GDM1 (cell line): ENCODE measurements at regions not wholly inside any gene's neighbourhood (a gene's known extent, or its start where the extent isn't known, plus 50 kb on each side); places are given as distances from the start of the nearest gene placed in this dataset.
"Not testable (repeated sequence)": the region's sequence is repeated elsewhere in the genome, so short reads cannot be mapped to it uniquely, and the experiment has no call there.

Experiments used
- DNase-seq: peaks from one replicate; lab custom pipeline; 2025; lab: John Stamatoyannopoulos, UW

GRCh38 chr16:18263046-18263445 is 73.5 kb downstream of the NPIPA8 start:
- not testable (repeated sequence) for DNase-seq

DNA sequence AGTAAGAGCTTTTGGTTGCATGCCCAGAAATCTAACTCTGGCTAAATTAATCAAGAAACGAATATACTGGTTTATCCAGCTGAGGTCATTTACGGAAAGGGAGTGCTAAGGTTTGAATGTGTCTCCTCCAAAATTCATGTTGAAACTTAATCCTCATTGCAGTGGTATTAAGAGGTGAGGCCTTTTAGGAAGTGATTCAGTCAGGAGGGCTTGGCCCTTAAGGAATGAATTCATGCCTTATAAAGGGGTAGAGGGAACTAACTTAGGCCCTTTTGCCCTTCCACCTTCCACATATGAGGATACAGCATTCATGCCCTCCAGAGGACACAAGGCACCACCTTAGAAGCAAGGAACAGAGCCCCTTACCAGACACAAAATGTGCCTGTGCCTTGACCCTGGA is 74.7 kb downstream of the NPIPA8 start:
- DNase-seq, result not testable (repeated sequence)

- DNase-seq, result not testable (repeated sequence)
Measured at GRCh38 chr16:18259496-18260176, 76.9 kb downstream of the NPIPA8 start.

DNA sequence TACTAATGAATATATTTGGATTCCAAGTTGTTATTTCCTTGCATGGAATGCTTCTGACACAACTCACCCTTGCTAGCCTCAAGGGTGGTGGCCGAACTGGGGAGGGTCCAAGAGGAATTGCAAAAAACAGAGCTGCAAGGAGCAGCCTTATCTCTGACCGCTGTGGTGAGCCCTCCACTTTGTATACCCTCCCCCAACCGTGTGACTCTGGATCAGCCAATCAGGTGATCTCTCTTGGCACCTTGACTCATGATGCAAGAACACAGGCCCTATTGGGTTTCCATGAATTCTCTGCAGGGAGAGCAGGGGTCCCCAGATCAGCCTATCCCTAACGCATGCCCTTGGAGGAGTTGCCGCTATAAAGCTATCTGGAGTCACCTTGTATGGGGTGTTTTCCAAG is 83.6 kb downstream of the NPIPA8 start:
- not testable (repeated sequence) for DNase-seq

DNA sequence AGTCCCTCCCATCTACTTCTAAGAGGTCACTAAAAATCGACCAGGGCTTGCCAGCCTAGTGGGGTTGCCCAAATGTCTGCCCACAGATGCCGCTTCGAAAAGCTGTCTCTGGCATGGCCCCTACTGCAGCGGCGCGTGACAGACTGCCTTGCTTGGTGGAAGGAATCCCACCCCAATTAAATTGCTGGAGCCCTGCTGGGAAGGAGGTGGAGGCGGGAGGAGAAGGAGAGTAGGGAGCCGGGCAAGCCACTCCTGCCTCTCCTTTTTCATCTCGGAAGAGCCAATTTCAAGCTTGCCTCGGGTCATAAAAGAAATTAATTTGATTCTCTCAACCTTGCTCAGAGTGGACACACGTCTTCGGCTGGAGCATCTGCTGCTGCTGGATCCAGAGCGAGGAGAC is 106.0 kb downstream of the NPIPA8 start:
- not testable (repeated sequence) for DNase-seq

DNA sequence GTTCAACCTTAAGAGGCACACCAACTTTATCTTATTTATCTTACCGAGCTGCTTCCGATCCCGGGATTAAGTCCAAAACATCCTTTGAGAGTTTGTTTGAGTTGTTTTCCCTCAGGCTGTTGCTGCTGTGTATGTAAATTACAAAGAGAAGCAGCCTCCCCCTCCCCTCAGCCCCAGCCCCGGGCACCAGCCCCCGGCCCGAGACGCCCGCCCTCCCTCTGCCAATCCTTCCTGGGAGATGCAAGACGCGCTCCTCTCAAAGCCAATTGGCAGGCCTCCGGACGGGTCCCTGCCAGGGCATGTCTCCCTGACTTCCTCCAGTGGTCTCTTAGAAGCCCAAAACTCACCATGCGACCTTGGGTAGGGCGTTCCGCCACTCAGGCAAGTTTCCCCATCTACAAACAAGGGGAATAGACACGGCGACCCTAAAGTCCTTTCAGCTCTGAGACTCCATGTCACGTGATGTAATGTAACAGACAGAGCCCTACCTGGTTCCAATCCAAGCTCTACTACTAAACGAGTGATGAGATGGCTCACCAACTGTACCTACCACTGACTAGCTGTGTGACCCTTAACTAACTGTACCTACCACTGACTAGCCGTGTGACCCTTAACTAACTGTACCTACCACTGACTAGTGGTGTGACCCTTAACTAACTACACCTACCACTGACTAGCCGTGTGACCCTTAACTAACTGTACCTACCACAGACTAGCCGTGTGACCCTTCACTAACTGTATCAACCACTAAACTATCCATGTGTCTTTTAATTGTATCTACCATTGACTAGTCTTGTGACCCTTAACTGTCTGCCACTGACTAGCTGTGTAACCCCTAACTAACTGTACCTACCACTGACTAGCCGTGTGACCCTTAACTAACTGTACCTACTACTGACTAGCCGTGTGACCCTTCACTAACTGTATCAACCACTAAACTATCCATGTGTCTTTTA is 114.2 kb downstream of the NPIPA8 start:
- not testable (repeated sequence) for DNase-seq

GRCh38 chr16:18217741-18218140 is 118.8 kb downstream of the NPIPA8 start:
- not testable (repeated sequence) for DNase-seq

- DNase-seq, result not testable (repeated sequence)
Measured at GRCh38 chr16:18216814-18217213, 119.7 kb downstream of the NPIPA8 start.

GRCh38 chr16:18213810-18214209 is 122.7 kb downstream of the NPIPA8 start:
- DNase-seq, result not testable (repeated sequence)

DNA sequence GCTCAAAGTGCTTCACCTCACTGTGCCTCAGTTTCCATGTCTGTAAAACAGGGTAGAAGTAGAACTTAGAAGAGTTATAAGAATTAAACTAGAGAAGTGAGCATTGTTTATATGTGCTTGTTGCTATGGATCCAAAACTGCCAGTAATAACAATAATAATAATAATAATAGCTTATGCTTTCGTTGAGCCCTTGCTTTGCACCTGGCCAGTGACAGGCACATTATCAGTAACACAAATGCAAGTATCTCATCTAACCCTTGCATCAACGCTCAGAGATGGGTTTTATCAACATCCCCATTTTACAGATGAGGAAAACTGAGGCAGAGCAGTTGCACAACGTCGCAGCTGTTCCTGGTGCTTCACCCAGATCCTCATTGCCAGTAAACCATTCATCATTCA is 125.0 kb downstream of the NPIPA8 start:
- DNase-seq, result not testable (repeated sequence)

GRCh38 chr16:18204786-18205185 is 131.8 kb downstream of the NPIPA8 start:
- not testable (repeated sequence) for DNase-seq

DNA sequence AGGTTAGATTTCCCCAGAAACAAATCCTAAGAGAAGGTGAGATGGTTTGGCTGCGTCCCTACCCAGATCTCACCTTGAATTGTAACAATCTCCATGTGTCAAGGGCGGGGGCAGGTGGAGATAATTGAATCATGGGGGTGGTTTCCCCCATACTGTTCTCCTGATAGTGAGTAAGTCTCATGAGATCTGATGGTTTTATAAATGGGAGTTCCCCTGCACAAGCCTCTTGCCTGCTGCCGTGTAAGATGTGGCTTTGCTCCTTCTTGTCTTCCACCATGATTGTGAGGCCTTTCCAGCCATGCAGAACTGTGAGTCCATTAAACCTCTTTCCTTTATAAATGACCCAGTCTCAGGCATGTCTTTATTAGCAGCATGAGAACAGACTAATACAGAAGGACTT is 132.2 kb downstream of the NPIPA8 start:
- not testable (repeated sequence) for DNase-seq

DNA sequence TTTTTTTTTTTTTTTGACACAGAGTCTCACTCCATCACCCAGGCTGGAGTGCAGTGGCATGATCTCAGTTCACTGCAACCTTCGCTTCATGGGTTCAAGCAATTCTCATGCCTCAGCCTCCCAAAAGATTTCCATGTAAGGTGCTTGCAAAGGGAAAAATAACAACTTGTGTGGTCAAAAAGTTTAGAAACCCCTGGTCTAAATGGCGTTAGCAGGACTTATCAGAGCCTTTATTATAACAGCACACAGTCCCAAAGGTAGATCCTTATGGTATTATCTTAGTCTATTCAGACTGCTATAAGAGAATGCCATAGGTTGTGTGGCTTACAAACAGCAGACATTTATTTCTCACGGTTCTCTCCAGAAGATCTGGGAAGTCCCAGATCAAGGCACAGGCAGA is 135.0 kb downstream of the NPIPA8 start:
- not testable (repeated sequence) for DNase-seq

- not testable (repeated sequence) for DNase-seq
Measured at GRCh38 chr16:18192389-18192788, 144.1 kb downstream of the NPIPA8 start.

GRCh38 chr16:18190179-18190578 is 146.4 kb downstream of the NPIPA8 start:
- DNase-seq, result not testable (repeated sequence)

DNA sequence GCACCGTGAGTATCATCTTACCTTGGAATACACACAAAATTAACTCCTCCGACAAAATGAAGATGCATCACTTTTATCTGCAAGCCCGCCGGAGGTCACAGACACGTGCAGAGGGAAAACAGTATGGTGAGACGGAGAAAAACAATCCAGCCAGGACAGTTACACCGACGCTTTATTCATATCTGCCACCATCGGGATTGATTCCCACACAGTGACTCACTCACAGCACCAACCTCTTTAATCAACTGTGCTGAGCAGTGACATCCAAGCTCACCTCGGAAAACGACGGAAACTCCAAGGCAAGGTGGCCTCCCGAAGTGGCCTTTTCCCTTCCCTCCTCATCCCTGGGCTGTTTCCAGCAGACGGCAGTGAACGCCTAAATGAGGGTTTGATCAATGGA is 151.8 kb downstream of the NPIPA8 start:
- not testable (repeated sequence) for DNase-seq

DNA sequence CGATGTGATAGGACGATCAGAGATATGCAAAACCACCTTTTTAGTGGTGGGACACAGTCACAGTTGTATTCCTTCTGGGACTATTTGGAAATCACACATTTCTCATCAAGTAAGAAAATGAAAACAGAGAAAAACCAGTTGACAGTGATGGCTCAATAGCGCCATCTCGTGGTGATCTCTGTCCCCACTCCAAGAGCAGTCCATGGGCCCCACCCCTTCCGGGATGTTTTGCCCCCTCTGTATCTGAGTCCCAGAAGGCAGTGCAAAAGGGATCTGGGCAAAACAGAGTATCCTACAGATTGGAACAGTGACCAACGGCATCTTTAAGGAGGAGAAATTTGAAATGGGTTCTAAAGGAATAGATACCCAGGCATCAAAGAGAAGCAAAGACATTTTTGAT is 155.5 kb downstream of the NPIPA8 start:
- DNase-seq, result not testable (repeated sequence)

- DNase-seq, result not testable (repeated sequence)
Measured at GRCh38 chr16:18173945-18174497, 162.5 kb downstream of the NPIPA8 start.

- DNase-seq, result not testable (repeated sequence)
Measured at GRCh38 chr16:18162293-18162692, 174.2 kb downstream of the NPIPA8 start.

DNA sequence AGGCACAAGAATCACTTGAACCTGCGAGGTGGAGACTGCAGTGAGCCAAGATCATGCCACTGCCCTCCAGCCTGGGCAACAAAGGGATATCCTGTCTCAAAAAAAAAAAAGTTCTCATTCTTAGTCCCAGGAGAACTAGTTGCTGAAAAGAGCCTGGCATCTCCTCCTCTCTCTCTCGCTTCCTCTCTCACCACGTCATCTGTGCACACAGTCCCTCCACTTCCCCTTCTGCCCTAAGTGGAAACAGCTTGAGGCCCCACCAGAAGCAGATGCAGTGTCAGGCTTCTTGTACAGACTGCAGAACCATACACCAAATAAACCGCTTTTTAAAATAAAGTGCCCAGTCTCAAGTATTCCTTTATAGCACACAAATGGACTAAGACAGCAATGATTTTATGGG is 175.3 kb downstream of the NPIPA8 start:
- not testable (repeated sequence) for DNase-seq

DNA sequence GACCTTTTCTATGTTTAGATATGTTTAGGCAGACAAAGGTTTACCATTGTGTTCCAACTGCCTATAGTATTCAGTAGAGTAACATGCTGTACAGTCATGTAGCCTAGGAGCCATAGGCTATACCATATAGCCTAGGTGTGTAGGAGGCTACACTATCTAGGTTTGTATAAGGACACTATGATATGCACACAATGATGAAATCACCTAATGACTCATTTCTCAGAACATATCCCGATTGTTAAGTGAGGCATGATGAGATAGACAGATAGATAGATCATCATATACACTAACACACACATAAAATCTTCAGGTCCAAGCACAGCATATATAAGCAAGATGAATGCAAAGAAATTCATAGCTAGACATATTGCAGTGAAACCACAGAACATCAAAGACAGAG is 177.4 kb downstream of the NPIPA8 start:
- not testable (repeated sequence) for DNase-seq

DNA sequence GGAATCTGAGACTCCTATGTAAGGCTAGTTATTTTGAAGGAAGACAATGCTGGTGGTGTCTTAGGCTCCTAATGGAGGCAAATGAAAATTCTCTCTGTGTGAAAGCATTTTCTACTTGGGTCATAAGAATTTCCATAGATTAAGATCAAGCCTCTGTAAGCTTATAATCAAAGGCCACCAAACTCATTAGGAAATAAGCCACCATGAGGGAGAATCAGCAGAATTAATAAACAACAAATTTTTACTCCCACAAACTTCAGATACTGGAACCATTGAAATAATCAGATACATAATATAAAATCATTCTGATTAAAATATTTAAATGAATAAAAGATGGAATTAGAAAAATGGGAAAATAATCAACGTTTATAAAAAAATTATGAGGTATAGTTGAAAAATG is 178.7 kb downstream of the NPIPA8 start:
- DNase-seq, result not testable (repeated sequence)

DNA sequence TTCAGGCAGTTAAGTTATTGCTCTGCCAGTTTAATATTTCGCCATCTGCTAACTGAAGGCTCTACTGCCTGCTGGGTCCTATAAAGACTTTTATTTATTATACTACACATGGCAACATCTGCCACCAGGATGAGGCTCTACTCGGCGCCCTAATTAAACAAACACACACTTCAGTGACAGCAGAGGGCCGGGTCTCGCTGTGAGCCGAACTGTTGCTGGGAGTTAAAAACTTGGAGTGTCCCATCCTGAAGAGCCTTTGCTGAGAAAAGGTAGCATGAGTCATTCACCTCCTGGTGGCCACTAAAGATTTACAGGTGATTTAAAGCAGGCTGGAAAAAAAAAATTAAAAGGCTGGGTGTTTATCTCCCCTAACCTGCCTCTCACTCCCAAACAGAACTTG is 183.7 kb downstream of the NPIPA8 start:
- DNase-seq, result not testable (repeated sequence)
